ENCODE measurements at regions not wholly inside any gene's neighbourhood (a gene's known extent, or its start where the extent isn't known, plus 50 kb on each side); places are given as distances from the start of the nearest gene placed in this dataset.

- no peak for DNase-seq (ENCODE audit: low read depth)
- no peak overlapping the region for H3K4me3 ChIP-seq (ENCODE audit: low read depth, low read length)
- no peak for TF ChIP-seq CTCF (IDR thresholded peaks at IDR 0.05; ENCODE audit: insufficient read depth, low read depth, low read length, missing control alignments)
These were observed 52.6 kb upstream of the CD82 start for GRCh38 chr11:44512818-44513217.

DNA sequence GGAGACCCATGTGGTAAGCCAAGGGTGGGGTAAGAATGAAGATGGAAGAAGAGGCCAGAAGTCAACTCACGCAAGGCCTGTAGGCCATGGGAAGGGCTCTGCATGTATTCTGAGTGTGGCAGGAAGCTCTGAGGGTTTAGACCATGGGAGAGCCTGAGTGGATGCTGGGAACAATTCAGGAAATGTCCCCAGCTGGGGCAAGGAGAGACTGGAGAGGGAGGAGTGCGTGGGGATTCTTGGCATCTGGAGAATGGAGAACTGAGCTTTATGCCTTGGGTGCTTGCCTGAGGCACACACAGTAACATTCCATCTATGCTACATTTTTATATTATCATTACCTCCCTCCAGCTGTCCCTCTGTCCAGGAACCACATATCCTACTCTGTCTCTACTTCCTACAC is 50.4 kb upstream of the CD82 start:
- TF ChIP-seq CTCF (IDR thresholded peaks at IDR 0.05; ENCODE audit: insufficient read depth, low read depth, low read length, missing control alignments): no peak
- H3K4me3 ChIP-seq (ENCODE audit: low read depth, low read length): no peak overlapping the region
- DNase-seq (ENCODE audit: low read depth): no peak

Measured in GM12865 (cell line).